ENCODE measurements at regions not wholly inside any gene's neighbourhood (a gene's known extent, or its start where the extent isn't known, plus 50 kb on each side); places are given as distances from the start of the nearest gene placed in this dataset.
A peak's percentile ranks its signal among the peaks of the same experiment; 100 is the strongest.

DNA sequence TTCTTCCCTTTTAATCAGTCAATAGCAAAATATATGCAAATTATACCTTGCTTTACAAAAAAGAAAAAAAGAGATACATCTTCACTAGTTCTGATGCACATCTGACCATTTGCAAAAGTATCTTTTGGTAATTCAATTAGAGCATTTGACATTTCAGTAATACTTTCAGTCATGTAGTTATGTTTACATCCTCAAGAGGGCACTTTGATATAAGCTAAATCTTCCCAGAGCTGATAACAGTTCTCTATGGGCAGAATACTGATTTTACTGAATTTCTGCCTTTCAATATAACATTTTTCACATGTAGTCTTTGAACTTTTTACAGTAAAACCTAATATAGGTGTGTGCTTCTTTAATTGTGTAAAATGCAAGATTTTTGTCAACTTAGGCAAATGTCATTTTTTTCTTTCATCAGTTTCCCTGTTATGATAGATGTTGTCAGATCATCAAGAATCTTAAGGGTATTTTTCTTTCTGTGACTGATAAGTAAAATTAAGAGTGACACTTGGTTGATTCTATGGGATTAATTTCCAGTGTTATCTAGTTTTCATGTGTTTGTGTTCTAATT is 703.5 kb upstream of the SEMA3D start:
- TF ChIP-seq CTCF (IDR thresholded peaks at IDR 0.05) = peak in 4 of 6 experiments; percentile 24 to 66 (median 60)
- no peak for TF ChIP-seq POLR2A (IDR thresholded peaks at IDR 0.05)
